K562 (cell line): ENCODE measurements at regions not wholly inside any gene's neighbourhood (a gene's known extent, or its start where the extent isn't known, plus 50 kb on each side); places are given as distances from the start of the nearest gene placed in this dataset.

Experiments used
- ATAC-seq: fragments of 200-7000 bp; cut with Tn5 transposase; 3 replicates; pipeline ENCODE4 v1.9.1; 2020; ENCODE audit warnings: moderate library complexity
- BruUV-seq: library from RNA; stranded (reverse); fragments of 400-500 nt; replicated peaks from 2 replicates; lab custom pipeline; 2021; lab: Mats Ljungman, UMichigan
- CTCF ChIA-PET: fragments of 300-600 bp; formaldehyde crosslinking; extraction: SDS; loops from one replicate; lab custom pipeline; 2021; ENCODE audit warnings: low intra/inter-chr PET ratio; lab: Yijun Ruan, JAX
- POLR2A ChIA-PET: fragments of 300-600, 350-650 bp; sonication (Branson Sonifier 250); formaldehyde crosslinking; extraction: SDS; loops from one replicate; lab custom pipeline; 2021; ENCODE audit warnings: antibody characterized with exemption, inconsistent platforms; lab: Yijun Ruan, JAX
- DNase-seq, 4 experiments: peaks; one replicate each; pipeline versions ENCODE4 v3.0.0 to v3.0.0-alpha.2; 2011 to 2018; ENCODE audit warnings: low spot score in 3 of 4, mixed read lengths in 3 of 4; ENCODE audit errors: extremely low read depth in 1 of 4
- FAIRE-seq: peaks from 2 replicates; lab custom pipeline; 2011; peaks lifted over from hg19 to GRCh38; lab: Jason Lieb, UNC
- H2AFZ ChIP-seq: 2 replicates; pipeline ENCODE4 v1.6.0; 2011; ENCODE audit warnings: low read depth, low read length, control low read depth, inconsistent platforms
- H3K27ac ChIP-seq: fragments of 200-600 bp; 3 replicates; pipeline ENCODE4 v1.8.0; 2011; ENCODE audit warnings: low read depth, mild to moderate bottlenecking, control low read depth, inconsistent platforms, low read length, moderate library complexity, mixed read lengths; ENCODE audit errors: extremely low read depth
- H3K27me3 ChIP-seq, 2 experiments: fragments of 300-600 bp in 1 of 2; 2 replicates in 1 of 2; 3 replicates in 1 of 2; pipeline versions ENCODE4 v1.6.0 to v1.8.0; 2011; ENCODE audit warnings: inconsistent platforms in 2 of 2, low read length in 2 of 2, mild to moderate bottlenecking in 1 of 2, mixed read lengths in 1 of 2, moderate library complexity in 1 of 2; ENCODE audit not compliant: control insufficient read depth in 2 of 2, insufficient read depth in 2 of 2
- H3K36me3 ChIP-seq: fragments of 300-600 bp; 3 replicates; pipeline ENCODE4 v1.8.0; 2011; ENCODE audit warnings: mild to moderate bottlenecking, low read length, inconsistent platforms; ENCODE audit not compliant: control insufficient read depth, insufficient read depth
- H3K4me1 ChIP-seq, 2 experiments: fragments of 200-600 bp in 1 of 2; replicated peaks in 1 of 2; 2 replicates in 1 of 2; 3 replicates in 1 of 2; pipeline versions ENCODE4 v1.5.1 to v1.8.0; 2011; ENCODE audit warnings: inconsistent platforms in 2 of 2, low read length in 2 of 2, mild to moderate bottlenecking in 1 of 2, mixed read lengths in 1 of 2, moderate library complexity in 1 of 2; ENCODE audit not compliant: control insufficient read depth in 2 of 2, insufficient read depth in 2 of 2
- H3K4me2 ChIP-seq: 2 replicates; pipeline ENCODE4 v1.6.1; 2011; ENCODE audit warnings: low read length, control low read depth, inconsistent platforms, mixed read lengths; ENCODE audit not compliant: insufficient read depth
- H3K4me3 ChIP-seq: fragments of 200-600 bp; sonication (generic), shearing (Covaris generic); 2 replicates; pipeline ENCODE4 v1.5.1; 2016; ENCODE audit warnings: control low read depth, inconsistent platforms
- H3K79me2 ChIP-seq: fragments of 200-600 bp; 3 replicates; pipeline ENCODE4 v1.8.0; 2011; ENCODE audit warnings: low read length, inconsistent platforms; ENCODE audit not compliant: control insufficient read depth, insufficient read depth
- H3K9ac ChIP-seq, 2 experiments: 2 replicates each; pipeline versions ENCODE4 v1.6.0 to v1.6.1; 2011; ENCODE audit warnings: low read depth in 2 of 2, low read length in 2 of 2, control low read depth in 1 of 2, inconsistent platforms in 1 of 2, mild to moderate bottlenecking in 1 of 2, mixed read lengths in 1 of 2; ENCODE audit not compliant: insufficient read depth in 1 of 2
- H3K9me1 ChIP-seq: one replicate; pipeline ENCODE4 v1.6.0; 2011; ENCODE audit warnings: inconsistent platforms, mild to moderate bottlenecking, low read length, moderate library complexity; ENCODE audit not compliant: control insufficient read depth, insufficient read depth
- H3K9me3 ChIP-seq: replicated peaks from 2 replicates; pipeline ENCODE4 v1.5.1; 2011; ENCODE audit warnings: low read depth, low read length, inconsistent platforms; ENCODE audit not compliant: control insufficient read depth, insufficient read depth
- H4K20me1 ChIP-seq: replicated peaks from 2 replicates; pipeline ENCODE4 v1.6.1; 2011; ENCODE audit warnings: low read length, inconsistent platforms, mixed read lengths; ENCODE audit not compliant: control insufficient read depth, insufficient read depth
- ARNT ChIP-seq, 2 experiments: fragments of 450-650 bp; IDR thresholded peaks; 2 replicates each; pipeline ENCODE4 v1.6.1; 2016; ENCODE audit warnings: mild to moderate bottlenecking in 1 of 2
- CREB5 ChIP-seq: fragments of 250-450 bp; sonication (Bioruptor Pico); IDR thresholded peaks from 2 replicates; pipeline ENCODE4 v1.5.0; 2020; ENCODE audit warnings: mild to moderate bottlenecking
- CSDE1 ChIP-seq, 2 experiments: fragments of 450-650 bp; IDR thresholded peaks; 2 replicates each; pipeline ENCODE4 v1.6.1; 2016; ENCODE audit warnings: mild to moderate bottlenecking in 1 of 2
- GTF2A2 ChIP-seq: IDR thresholded peaks from 2 replicates; pipeline ENCODE4 v1.6.1; 2016; ENCODE audit warnings: mild to moderate bottlenecking, missing genetic modification characterization, missing compliant biosample characterization
- MCM5 ChIP-seq: fragments of 450-650 bp; IDR thresholded peaks from 2 replicates; pipeline ENCODE4 v1.6.1; 2016; ENCODE audit warnings: low read depth
- ZNF316 ChIP-seq: fragments of 450-650 bp; IDR thresholded peaks from 2 replicates; pipeline ENCODE4 v1.6.1; 2016
- WGBS: fragments of 100-300 bp; shearing (Covaris generic); methylation state at CpG from one replicate; pipeline ENCODE4 v1.1.6; 2016; ENCODE audit warnings: low coverage, mixed read lengths; ENCODE audit not compliant: insufficient coverage; ENCODE audit errors: missing lambda C conversion rate; 5-methylcytosine and 5-hydroxymethylcytosine counted together
- in situ Hi-C: fragments of 300-500 bp; cut with MboI; formaldehyde crosslinking; loops from 4 replicates; pipeline ENCODE4 v1.15.0; 2018; ENCODE audit warnings: inconsistent platforms, mixed read lengths
- intact Hi-C: fragments of 100-400 bp; cut with micrococcal nuclease; formaldehyde crosslinking; loops from 2 replicates; pipeline ENCODE4 v1.14.2; 2022

- H2AFZ ChIP-seq: no peak overlapping the region
- ATAC-seq: no peak
- no peak for FAIRE-seq
- no TSS peak for BruUV-seq
- CTCF ChIA-PET: no interaction called here
- 2% methylated on average over 4 of the region's 4 CpGs for WGBS
- H3K36me3 ChIP-seq: no peaks in the 10 kb centered on the region
- intact Hi-C loops (no loop called here), in situ Hi-C loops (no loop called here)
- H3K9me3 ChIP-seq: no peaks in the 10 kb centered on the region
- H3K4me1 ChIP-seq: no peaks in the 10 kb centered on the region
- no peak overlapping the region for H3K4me3 ChIP-seq
- H3K27ac ChIP-seq: no peak overlapping the region
- TF ChIP-seq GTF2A2 (tag): no peak
- no peak for TF ChIP-seq CSDE1 (IDR thresholded peaks at IDR 0.05)
- no peak for TF ChIP-seq ARNT (IDR thresholded peaks at IDR 0.05)
- no peak for TF ChIP-seq CREB5
- no peak overlapping the region for H3K4me2 ChIP-seq
- H4K20me1 ChIP-seq: no peaks in the 10 kb centered on the region
- no peak overlapping the region for H3K9ac ChIP-seq
- no peaks in the 10 kb centered on the region for H3K79me2 ChIP-seq
- no peak for DNase-seq
- H3K9me1 ChIP-seq: no peaks in the 10 kb centered on the region
- POLR2A ChIA-PET: no interaction called here
- no peaks in the 10 kb centered on the region for H3K27me3 ChIP-seq
Observed at GRCh38 chr7:88431882-88432281, 125.2 kb upstream of the STEAP4 start.

- no peak for FAIRE-seq
- POLR2A ChIA-PET: no interaction called here
- BruUV-seq: no TSS peak
Observed at GRCh38 chr7:88429382-88429781, 122.7 kb upstream of the STEAP4 start.

More at GRCh38 chr7:88429382-88429781, 122.7 kb upstream of the STEAP4 start:
- Histone ChIP-seq H3K79me2 (no peaks in the 10 kb centered on the region), H3K27me3 (no peaks in the 10 kb centered on the region), H3K9ac (no peak overlapping the region), H2AFZ (no peak overlapping the region), H3K36me3 (no peaks in the 10 kb centered on the region), H3K4me2 (no peak overlapping the region), H4K20me1 (no peaks in the 10 kb centered on the region), H3K4me1 (no peaks in the 10 kb centered on the region), H3K9me3 (no peaks in the 10 kb centered on the region), H3K4me3 (no peak overlapping the region), H3K27ac (no peak overlapping the region), H3K9me1 (no peaks in the 10 kb centered on the region)
- no peak for TF ChIP-seq MCM5
- TF ChIP-seq ZNF316: peak; percentile 47; the same call in 1 of the 2 replicates
- intact Hi-C loops: no loop called here
- DNase-seq (peak in 2 of 4 experiments; percentile 11 to 17), ATAC-seq (no peak)
- CTCF ChIA-PET: no interaction called here
- 0% methylated on average over 2 of the region's 2 CpGs for WGBS
- in situ Hi-C loops: no loop called here
